Activated T-cell treated with anti-CD3 and anti-CD28 coated beads for 24 hours (primary cell): ENCODE measurements at regions not wholly inside any gene's neighbourhood (a gene's known extent, or its start where the extent isn't known, plus 50 kb on each side); places are given as distances from the start of the nearest gene placed in this dataset.

Experiments used
- DNase-seq: peaks from one replicate; pipeline ENCODE4 v3.0.0-alpha.2; 2020; ENCODE audit warnings: low read depth

DNA sequence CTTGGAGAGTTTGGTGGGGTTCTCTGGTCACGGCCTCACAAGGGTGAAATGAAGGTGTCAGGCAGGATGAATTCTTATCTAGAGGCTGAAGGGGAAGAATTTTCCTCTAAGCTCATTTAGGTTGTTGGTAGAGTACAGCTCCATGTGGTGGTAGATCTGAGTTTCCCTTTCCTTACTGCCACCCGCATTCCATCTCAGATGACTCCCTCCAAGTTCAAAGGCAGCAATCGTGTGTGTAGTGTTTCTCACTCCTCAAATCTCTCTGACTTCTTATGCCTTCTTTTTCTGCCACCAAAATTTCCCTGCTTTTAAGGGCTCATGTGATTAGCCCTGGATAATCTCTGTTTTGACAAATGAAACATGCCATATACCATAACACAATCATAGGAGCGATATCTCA is 135.5 kb upstream of the MYOCD start:
- no peak for DNase-seq

DNA sequence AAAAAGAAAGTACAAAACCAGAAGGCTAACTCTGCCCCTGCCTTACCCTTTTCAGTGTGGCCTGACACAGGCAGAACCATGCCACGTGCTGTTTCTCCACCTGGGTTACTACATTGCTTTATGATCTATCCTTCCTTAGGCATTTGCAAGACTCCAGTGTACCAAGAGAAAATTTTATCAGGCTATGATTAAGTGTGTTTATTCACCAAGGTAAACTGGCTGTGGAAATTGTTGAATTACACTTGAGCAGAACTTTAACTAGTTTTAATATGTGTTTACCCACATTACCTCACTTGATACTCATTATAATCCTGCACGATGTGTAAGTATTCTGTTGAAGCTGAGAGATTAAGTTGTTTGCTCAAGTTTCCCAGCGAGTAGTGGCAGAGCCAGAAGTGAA is 129.7 kb upstream of the MYOCD start:
- DNase-seq: no peak

DNA sequence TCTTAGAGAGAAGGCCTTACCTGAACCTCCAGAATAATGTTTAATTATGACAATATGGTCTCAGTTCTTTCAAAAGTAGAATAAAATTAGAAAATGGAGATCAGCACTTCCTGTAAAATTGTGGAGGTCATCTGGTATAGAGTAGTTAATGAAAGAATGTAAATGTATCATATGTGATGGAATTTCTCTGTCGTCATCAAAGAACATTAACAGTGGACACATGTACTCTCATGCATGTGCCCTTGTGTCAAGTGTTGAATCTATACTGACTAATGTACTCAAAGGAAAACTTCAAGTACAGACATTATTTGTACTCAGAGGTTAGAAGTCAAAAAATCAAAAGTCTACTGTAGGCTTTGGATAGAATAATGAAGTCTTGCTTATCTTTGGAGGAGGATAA is 129.2 kb upstream of the MYOCD start:
- no peak for DNase-seq

DNA sequence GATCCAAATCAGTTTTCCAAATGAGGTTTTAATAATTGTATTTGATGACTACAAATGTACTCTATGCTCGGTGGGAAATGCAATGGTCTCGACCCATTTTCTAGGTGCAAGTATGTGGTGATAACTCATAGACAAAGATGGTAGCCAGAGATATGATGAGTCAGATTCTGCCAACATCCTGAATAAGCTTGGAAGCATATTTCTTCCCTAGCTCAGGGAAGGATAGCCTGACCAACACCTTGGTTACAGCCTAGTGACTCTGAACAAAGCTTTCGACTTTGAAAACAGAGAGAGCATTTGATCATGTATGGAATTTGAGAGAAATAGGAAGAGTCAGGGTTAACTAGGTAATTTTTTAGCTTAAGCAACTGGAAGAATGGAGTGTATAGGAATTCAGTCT is 128.3 kb upstream of the MYOCD start:
- no peak for DNase-seq

DNA sequence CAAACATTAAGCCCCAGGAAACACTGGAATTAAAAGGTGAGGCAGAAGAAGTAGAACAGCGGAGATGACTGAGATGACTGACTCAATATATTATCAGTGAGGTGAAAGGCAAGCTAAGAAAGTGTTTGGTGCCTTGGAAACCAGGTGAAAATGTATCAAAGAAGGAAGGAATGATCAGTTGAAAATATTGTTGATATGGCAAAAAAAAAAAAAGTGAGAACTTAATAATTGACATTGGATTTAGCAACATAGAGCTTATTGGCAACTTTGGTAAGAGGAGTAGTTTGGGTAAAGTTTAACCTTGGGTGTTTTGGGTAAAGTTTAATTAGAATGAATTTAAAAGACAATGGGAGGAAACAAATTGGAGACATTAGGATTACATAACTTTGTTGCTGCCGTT is 127.7 kb upstream of the MYOCD start:
- no peak for DNase-seq

DNA sequence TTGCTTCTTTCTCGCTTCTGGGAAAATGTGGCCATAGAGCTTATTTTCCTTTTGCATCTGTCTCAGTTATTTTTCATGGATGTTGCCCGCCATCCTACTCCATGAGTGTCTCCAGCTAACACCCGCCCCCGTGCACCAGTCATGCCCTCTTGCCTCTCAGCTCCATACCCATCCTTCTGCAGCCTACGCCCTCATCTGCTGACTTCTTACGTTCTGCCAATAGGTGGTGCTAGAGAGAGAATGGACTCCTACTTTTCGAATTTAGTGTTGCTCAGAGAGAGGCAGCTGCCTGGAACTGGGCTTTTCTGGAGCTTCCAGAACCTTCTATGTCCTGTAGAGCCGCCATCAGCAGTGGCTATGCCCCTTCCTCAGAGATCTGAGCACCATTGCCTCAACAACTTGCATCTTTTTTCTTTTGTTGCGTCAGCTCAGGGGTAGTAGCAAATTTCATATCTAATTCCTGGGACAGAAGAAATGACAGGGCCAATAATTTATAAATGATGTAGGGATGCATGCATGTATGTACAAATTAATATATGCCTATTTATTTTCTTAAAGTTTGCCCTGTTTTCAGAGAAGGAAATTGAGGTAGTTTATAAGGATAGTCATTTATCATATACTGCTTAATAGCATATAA is 119.7 kb upstream of the MYOCD start:
- DNase-seq: no peak

DNA sequence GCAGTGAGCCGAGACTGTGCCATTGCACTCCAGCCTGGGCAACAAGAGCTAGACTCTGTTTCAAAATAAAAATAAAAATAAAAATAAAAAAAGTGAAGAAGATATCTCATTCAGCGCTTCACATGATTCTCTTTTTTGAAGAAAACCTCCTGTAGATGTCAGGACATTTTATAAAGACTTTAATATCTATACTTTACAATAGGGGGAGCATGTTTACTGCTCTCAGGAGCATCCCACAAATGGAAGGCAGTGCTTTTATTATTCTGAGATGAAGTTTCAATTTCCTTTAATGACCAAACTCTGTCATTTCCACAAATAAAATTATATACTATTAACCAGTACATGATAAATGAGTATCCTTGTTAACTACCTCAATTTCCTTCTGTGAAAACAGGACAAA is 118.7 kb upstream of the MYOCD start:
- no peak for DNase-seq

DNA sequence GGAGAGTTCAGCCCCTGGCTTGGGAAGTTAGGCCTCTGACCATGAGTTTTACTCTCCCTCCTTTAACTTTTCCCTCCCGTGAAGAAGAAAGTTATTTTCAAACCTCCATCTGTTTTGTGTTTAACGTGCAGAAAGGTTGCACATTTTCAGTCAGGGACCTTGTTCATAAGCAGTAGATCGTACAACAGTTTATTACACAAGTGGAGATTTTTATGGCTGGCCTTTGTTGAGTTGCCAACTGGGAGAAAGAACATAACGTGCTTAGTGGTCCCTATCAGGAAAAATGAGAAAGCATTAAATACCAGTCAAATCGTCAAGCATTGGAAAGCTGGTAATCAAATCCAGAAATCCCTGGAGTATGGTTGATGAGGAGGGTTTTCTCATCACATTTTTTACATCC is 117.9 kb upstream of the MYOCD start:
- no peak for DNase-seq

DNA sequence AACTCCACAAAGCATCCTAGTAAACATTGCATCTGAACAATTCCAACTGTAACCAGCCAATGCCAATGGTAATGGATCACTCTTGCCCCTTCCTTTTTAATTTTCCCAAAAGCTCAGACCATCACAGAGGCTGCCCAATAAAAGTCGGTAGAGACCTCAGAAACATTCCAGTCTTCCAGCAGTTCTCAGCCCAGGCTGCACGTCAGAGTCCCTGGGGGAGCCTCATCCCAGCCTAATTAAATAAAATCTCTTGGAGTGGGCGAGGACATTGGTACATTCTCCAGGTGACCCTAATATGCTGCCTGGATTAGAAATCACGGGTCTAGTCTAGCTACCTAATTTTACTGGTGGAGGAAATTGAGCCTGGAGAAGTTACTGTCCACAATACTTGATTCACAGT is 117.1 kb upstream of the MYOCD start:
- DNase-seq: no peak

DNA sequence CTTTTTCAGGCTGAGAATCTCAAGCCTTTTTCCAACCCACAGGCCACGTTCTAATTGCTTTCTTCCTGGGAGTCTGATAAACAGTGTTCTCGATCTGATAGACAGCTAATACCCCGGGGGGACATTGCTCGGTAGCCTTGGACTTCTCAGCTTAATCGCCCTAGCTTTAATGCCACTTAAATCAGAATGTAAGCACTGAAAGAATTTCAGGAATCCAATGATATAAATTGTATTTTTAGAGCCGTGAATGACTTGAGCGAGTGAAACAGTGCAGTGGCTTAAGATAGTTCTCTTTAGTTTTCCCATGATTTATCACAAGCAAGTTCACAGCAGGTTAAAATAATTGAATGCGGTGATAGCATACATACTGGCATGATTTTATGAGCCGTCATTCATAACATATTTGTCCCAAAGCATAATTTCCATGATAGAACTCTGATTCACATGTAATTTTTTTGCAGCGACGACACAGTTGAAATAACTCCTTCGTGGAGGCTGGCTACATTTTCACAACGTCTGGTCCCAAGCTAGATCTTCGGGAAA is 116.1 kb upstream of the MYOCD start:
- no peak for DNase-seq

DNA sequence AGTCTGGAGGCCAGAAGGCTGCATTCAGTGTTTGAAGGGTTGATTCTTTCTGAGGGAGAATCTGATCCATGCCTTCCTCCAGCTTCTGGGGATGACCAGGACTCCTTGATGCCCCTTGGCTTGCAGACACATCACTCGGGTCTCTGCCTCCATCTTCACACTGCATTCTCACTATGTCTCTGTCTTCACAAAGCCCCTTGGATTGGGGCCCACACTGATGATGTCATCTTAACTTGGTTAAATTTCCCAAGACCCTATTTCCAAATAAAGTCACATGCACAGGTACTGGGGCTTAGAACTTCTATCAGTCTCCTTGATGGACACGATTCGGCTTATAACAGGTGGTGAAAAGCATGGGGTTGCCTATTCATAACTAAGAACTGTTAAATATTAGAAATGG is 112.1 kb upstream of the MYOCD start:
- no peak for DNase-seq

DNA sequence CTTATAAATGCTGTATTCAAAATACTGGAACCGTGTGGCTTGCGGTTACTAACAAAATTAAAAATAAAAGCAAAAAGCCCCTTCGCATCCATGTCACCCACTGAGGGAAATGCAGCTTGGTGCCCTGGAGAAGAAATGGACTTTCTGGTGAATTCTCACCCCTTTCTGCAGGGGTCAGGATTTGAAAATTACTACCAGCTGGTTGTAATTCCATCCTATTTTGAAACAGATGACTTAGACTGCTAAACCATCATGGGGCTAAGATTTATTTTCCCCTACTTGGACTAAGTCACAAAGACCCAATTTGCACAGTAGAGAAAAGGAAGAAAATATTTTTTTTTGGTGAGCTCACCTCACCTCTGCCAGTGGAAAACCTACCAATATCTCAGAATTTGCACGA is 111.4 kb upstream of the MYOCD start:
- DNase-seq: no peak

DNA sequence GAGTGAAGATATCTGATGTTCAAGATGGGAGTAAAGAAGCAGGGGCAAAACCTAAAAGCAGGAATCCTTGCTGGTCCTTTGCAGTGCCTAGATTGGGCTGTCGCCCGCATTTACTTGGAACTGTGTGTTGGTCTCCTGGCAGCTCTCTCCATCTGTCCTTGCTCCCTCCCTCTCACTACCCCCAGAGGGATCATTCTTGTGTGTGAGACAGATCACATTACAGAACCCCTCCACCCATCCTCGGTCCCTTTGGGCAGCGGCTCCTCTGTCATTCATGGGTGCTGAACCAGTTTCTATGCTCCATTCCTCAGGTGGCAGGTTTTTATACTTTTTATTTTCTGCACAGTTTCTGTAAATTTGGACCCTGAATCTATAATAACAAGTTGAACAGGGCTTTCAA is 99.4 kb upstream of the MYOCD start:
- no peak for DNase-seq

DNA sequence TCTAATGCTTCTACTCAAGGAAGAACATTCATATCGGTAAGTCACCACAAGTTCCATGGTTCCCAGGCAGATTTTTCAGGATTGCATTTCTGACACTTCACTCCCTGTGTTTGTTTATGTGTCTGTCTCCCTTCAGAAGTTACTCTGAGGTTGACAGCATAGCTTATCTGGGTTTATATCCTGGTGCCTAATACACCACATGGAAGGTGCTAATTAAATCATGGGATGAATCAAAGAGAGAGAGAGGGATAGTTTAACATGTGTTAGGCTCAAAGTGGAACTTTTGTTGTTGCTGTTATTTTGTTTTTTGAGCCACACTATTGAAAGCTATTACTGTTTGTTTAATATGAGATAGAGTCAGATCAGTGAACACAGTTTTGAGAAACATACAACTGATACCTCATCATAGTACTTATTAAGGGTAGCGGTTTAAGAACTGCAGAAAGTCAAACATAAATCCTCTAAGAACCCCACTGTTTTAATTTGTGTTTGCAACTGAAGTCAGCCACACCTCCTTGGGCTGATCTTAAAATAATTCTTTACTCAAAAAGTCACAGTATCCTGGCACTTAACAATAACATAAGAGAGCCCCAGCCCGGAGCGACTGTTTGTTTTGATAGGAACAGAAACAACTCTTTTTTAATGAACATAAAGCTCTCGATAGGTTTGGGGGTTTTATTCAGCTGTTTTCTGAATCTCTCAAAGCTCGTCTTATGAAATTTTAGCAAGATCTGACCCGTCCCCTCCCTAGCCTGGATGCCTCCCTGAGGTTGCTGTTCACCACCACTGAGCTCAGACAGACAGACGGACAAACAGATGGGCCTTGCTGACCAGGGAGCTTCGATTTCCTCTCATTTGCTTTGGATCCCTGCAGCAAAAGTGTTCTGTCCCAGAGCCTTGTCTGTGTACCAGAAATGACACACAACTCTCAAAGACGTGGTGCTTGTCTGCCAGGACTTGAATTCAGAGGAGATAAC is 98.3 kb upstream of the MYOCD start:
- no peak for DNase-seq

DNA sequence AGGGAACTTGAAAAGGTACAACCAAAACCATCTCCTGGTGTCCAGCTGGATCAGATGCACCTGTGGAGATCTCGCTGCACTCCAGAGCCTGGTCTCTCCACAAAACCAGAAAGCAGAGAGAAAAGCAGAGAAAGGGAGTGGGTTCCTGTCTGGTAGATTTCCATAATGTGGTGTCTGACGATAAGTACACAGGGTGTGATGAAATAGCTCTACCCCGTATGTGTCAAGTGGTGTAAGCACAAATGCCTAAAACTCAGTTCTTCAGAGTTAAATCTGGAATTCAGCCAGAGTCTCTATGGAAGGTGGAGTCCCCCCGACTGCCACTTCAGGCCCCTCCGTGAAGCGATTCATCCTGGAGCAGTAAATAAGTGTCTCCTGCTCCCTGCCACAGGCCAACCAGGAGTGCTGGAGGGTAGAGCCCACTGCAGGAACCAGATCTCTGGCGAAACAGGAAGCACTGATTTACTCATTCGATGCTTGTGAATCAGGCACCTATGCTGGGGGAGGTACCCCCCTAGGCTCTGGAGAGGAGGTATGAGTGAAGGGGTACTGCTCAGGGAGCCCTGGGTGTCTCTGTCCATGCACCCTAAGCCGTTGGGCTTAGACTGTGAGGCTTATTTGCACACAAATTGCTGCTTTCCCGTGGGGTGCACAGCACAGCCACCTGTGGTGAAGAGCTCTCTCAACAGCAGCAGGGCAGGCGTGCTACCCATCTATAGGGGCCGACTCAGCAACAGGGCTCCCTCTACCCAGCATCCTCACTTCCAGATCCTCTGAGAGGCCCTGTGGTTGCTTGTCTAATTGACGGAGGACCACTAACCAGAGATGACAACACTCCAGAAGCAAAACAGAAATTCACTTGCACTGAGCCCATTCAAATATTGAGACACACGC is 97.1 kb upstream of the MYOCD start:
- DNase-seq: no peak

DNA sequence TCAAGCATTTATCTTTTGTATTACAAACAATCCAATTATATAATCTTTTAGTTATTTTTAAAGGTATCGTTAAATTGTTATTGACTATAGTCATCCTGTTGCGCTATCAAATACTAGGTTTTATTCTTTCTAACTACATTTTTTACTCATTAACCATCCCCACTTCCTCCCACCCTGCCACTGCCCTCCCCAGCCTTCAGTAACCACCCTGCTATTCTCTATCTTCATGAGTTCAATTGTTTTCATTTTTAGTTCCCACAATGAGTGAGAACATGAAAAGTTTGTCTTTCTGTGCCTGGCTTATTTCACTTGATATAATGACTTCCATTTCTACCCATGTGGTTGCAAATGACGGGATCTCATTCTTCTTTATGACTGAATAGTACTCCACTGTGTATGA is 94.1 kb upstream of the MYOCD start:
- DNase-seq: no peak

DNA sequence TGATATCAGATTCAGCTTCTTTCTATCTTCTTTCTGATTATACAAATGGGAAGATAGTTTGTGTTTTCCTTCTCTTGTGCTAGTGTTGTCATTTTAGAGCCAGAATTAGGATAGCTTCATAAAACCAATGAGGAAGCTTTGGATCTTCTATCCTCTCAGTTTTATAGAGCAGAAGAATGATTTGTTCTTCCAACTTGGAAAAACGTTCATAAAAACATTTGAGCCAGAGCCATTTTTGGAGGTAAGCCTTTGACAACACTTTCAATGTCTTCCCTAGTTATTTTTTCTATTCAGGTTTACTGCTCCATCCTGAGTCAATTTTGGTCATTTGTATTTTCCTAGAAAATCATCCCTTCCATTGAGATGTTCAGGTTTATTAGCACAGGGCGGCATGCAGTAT is 91.2 kb upstream of the MYOCD start:
- no peak for DNase-seq

DNA sequence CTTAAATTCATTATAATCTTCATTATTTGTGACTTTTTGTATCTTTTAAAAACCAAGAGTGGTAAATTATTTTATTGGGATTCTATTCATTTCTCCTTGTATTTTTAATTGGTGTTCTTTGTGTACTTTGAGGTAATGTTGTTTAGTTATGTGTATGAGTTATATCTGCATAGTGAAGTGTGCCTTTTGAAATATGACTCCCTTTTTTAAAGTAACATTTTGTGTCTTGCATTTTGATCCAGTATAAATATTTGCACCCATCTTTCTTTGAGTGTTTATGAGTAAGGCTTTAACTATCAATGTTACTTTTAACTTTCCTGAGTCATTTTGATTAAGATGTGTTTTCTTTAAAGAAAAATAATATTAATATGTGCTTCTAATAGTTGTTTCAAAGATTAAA is 90.0 kb upstream of the MYOCD start:
- DNase-seq: no peak

DNA sequence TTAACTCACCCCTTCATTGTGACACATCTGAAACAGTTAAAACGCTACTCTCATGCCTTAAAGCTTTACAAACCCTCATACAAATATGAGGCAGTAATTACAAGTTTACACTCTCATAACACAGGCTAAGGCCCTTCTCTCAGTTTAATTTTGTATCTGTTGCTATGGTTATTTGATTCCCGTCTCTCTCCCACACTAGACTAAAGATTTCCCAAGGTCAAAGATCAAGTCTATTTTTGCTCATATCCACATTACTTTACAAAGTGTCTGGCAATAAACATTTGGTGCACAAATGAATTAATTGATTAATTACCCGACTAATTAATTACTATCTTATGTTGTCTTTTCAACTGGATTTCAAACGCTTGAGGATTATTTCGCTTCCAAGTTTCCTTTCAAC is 86.4 kb upstream of the MYOCD start:
- DNase-seq: no peak

DNA sequence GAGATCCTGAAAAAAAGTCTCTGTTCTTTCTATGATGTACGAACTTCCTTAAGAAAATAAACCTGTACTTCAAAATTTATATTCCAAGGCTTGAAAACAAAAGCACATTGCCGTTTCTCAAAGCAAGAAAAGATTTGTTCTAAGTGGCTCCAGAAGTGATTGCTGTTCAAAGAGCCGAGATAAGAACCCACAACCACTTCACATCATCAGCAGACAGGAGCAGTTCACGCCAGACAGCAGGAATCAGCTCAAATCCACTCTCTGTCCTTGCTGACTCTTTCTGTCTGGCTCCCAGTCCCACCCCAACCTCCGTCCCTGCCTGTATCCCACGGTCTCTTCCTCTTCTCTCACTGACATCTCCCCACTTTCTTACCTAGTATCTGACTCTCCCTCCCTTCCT is 85.0 kb upstream of the MYOCD start:
- DNase-seq: no peak

DNA sequence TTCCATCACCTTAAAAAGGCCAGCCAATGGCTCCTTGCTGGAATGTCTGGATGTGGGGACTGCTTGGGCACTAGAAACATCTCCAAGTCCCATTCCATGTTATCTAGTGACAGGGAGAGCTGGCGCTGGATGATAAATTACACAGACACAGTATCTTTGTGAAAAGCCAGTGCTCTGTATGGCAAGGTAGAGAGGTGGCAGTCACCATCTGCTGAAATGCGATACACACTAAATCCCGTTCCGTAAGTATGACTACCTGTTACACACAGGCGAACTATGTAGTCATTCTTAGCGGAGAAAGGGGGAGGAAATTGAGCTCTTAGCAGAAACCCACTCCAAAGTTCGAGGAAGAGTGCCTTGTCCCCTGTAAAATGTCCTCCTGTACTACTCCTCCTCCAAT is 81.0 kb upstream of the MYOCD start:
- no peak for DNase-seq

DNA sequence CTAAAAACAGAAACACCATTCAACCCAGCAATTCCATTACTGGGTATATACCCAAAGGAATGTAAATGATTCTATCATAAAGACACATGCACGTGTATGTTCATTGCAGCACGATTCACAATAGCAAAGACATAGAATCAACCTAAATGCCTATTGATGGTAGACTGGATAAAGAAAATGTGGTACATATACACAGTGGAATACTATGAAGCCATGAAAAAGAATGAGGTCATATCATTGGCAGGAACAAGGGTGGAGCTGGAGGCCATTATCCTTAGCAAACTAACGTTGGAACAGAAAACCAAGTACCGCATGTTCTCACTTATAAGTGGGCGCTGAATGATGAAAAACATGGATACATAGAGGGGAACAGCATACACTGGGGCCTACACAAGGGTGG is 77.2 kb upstream of the MYOCD start:
- no peak for DNase-seq
